Thyroid gland (tissue), 4 donors: ENCODE measurements at regions not wholly inside any gene's neighbourhood (a gene's known extent, or its start where the extent isn't known, plus 50 kb on each side); places are given as distances from the start of the nearest gene placed in this dataset. TPM values are rescaled to one million over a fixed set of nuclear protein-coding genes. Genes with fewer than 3 reads are reported as not detected.
"Not testable (repeated sequence)": the region's sequence is repeated elsewhere in the genome, so short reads cannot be mapped to it uniquely, and the experiment has no call there.

Experiments
- DNase-seq, 2 donors: peaks; one replicate each; pipeline ENCODE4 v3.0.0-alpha.2; 2019
- H3K27ac ChIP-seq, 3 donors: fragments of 200-600 bp; sonication (generic); 1 replicate in 2 of 3; 2 replicates in 1 of 3; pipeline ENCODE4 v1.5.1; 2016 to 2019; ENCODE audit warnings: mild to moderate bottlenecking in 1 of 3, moderate library complexity in 1 of 3
- H3K27me3 ChIP-seq: fragments of 200-600 bp; sonication (generic); one replicate; pipeline ENCODE4 v1.5.1; 2019
- H3K36me3 ChIP-seq, 2 donors: fragments of 200-600 bp; sonication (generic); one replicate each; pipeline ENCODE4 v1.5.1; 2016 to 2019
- H3K4me1 ChIP-seq, 2 donors: fragments of 200-600 bp; sonication (generic); one replicate each; pipeline ENCODE4 v1.5.1; 2017 to 2019
- H3K4me3 ChIP-seq, 3 donors: fragments of 200-600 bp; sonication (generic); replicated peaks in 1 of 3; 1 replicate in 2 of 3; 2 replicates in 1 of 3; pipeline ENCODE4 v1.5.1; 2016; ENCODE audit warnings: mild to moderate bottlenecking in 1 of 3
- H3K9me3 ChIP-seq: fragments of 200-600 bp; sonication (generic); one replicate; pipeline ENCODE4 v1.5.1; 2017
- CTCF ChIP-seq, 6 experiments: fragments of 200-600 bp in 3 of 6; fragments of 450-650 bp in 3 of 6; sonication (generic) in 3 of 6; IDR thresholded peaks; one replicate each; pipeline ENCODE4 v1.5.1; 2016 to 2019; ENCODE audit warnings: antibody characterized with exemption in 6 of 6, mild to moderate bottlenecking in 2 of 6, inconsistent platforms in 1 of 6, moderate library complexity in 1 of 6
- POLR2A ChIP-seq, 2 donors: fragments of 450-650 bp; IDR thresholded peaks; one replicate each; pipeline ENCODE4 v1.6.1; 2017; ENCODE audit warnings: antibody characterized with exemption in 2 of 2, mild to moderate bottlenecking in 2 of 2, moderate library complexity in 1 of 2
- WGBS, 2 donors: methylation state at CpG; one replicate each; pipeline ENCODE4 v1.1.5; 2017; 5-methylcytosine and 5-hydroxymethylcytosine counted together
- intact Hi-C: fragments of 100-400 bp; cut with DNase I; formaldehyde crosslinking; loops from one replicate; pipeline ENCODE4 v1.15.1; 2023
- small RNA-seq: library from RNA; depleted of rRNA; stranded (forward); fragments of <200 nt; gene quantifications from one replicate; pipeline ENCODE3, GENCODE V24; 2016

DNA sequence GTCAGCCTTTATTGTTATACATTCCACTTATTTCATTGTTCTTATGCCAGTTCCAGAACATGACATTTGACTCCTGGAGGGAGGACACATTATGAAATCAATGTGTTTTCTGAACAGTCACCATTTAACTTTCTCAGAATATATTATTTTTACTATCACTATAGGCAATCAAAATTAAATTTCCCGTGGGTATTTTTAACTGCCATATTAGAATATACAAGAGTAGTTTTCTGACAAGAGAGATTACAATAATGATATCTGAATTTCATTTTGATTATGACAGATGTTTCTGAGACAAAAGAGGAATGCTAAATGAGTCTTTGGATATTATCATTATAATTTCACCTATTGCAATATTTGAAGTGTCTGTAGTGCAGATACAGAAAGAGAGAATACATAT lies 64.4 kb upstream of the FSIP2 start:
- intact Hi-C loops: no loop called here
- no peaks in the 10 kb centered on the region for H3K4me1 ChIP-seq
- no peak overlapping the region for H3K27ac ChIP-seq
- no peaks in the 10 kb centered on the region for H3K27me3 ChIP-seq
- 90 to 92% methylated on average over 1 of the region's 1 CpG for WGBS, 2 donors
- DNase-seq: no peak
- TF ChIP-seq CTCF (IDR thresholded peaks at IDR 0.05) (no peak), POLR2A (IDR thresholded peaks at IDR 0.05) (no peak)
- no peak overlapping the region for H3K4me3 ChIP-seq
- H3K36me3 ChIP-seq: no peaks in the 10 kb centered on the region
- no peaks in the 10 kb centered on the region for H3K9me3 ChIP-seq

GRCh38 chr2:185676316-185676715 lies 62.3 kb upstream of the FSIP2 start:
- Histone ChIP-seq H3K27me3 (no peaks in the 10 kb centered on the region), H3K27ac (no peak overlapping the region), H3K4me1 (no peaks in the 10 kb centered on the region), H3K36me3 (no peaks in the 10 kb centered on the region), H3K9me3 (no peaks in the 10 kb centered on the region), H3K4me3 (no peak overlapping the region)
- TF ChIP-seq POLR2A (IDR thresholded peaks at IDR 0.05) (no peak), CTCF (IDR thresholded peaks at IDR 0.05) (no peak)
- intact Hi-C loops: no loop called here
- no peak for DNase-seq
- WGBS, 2 donors: 93 to 98% methylated on average over 2 of the region's 2 CpGs

DNA sequence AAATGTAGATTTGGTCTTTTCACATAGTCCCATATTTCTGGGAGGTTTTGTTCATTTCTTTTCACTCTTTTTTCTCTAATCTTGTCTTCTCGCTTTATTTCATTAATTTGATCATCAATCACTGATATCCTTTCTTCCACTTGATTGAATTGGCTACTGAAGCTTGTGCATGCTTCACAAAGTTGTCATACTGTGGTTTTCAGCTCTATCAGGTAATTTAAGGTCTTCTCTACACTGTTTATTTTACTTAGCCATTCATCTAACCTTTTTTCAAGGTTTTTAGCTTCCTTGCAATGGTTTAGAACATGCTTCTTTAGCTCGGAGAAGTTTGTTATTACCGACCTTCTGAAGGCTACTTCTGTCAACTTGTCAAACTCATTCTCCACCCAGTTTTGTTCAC lies 51.6 kb upstream of the FSIP2 start:
- intact Hi-C loops, DNase-seq, H3K9me3 ChIP-seq, H3K4me3 ChIP-seq, H3K27me3 ChIP-seq, H3K4me1 ChIP-seq, H3K27ac ChIP-seq, H3K36me3 ChIP-seq: not testable (repeated sequence)
- WGBS, 2 donors: 88 to 90% methylated on average over 3 of the region's 3 CpGs

DNA sequence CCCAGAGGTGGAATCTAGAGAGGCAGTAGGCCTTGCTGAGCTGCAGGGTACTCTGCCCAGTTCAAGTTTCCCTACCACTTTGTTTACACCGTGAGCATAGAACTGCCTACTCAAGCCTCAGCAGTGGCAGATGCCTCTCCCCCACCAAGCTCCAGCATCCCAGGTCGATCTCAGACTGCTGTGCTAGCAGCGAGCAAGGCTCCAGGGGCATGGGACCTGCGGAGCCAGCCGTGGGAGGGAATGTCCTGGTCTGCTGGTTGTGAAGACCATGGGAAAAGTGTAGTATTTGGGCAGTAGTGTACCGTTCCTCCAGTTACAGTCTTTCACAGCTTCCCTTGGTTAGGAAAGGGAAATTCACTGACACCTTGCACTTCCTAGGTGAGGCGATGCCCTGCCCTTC lies 50.6 kb upstream of the FSIP2 start:
- 90 to 91% methylated on average over 5 to 7 of the region's 7 CpGs for WGBS, 2 donors
- no peaks in the 10 kb centered on the region for H3K27me3 ChIP-seq
- no peaks in the 10 kb centered on the region for H3K4me1 ChIP-seq
- H3K27ac ChIP-seq: no peak overlapping the region
- no peak for DNase-seq
- TF ChIP-seq CTCF (IDR thresholded peaks at IDR 0.05) (no peak), POLR2A (IDR thresholded peaks at IDR 0.05) (no peak)
- no peaks in the 10 kb centered on the region for H3K9me3 ChIP-seq
- H3K4me3 ChIP-seq: no peak overlapping the region
- intact Hi-C loops: no loop called here
- H3K36me3 ChIP-seq: no peaks in the 10 kb centered on the region

Small RNAs in the stretch of these regions (small RNA-seq; reads per million reads assigned to genes)
- not detected for gene RF00096
